ENCODE measurements at regions not wholly inside any gene's neighbourhood (a gene's known extent, or its start where the extent isn't known, plus 50 kb on each side); places are given as distances from the start of the nearest gene placed in this dataset.

GRCh38 chr9:108765265-108765664 is 90.5 kb downstream of the ACTL7B start:
- ATAC-seq (ENCODE audit: low FRiP score), result no peak
- no peak for TF ChIP-seq CTCF (IDR thresholded peaks at IDR 0.05)
- no peak for DNase-seq (ENCODE audit: low spot score)

- ATAC-seq (ENCODE audit: low FRiP score) (no peak), DNase-seq (ENCODE audit: low spot score) (no peak)
- TF ChIP-seq CTCF (IDR thresholded peaks at IDR 0.05), result no peak
Observed at GRCh38 chr9:108762348-108763055, 93.3 kb downstream of the ACTL7B start.

GRCh38 chr9:108761655-108762347 is 94.0 kb downstream of the ACTL7B start:
- ATAC-seq (ENCODE audit: low FRiP score) (peak; percentile 71), DNase-seq (ENCODE audit: low spot score) (no peak)
- TF ChIP-seq CTCF (IDR thresholded peaks at IDR 0.05), result peak in 2 of 3 donors; percentile 40 to 82

- DNase-seq (ENCODE audit: low spot score) (no peak), ATAC-seq (ENCODE audit: low FRiP score) (no peak)
- no peak for TF ChIP-seq CTCF (IDR thresholded peaks at IDR 0.05)
Observed at GRCh38 chr9:108760841-108761240, 94.9 kb downstream of the ACTL7B start.

- ATAC-seq (ENCODE audit: low FRiP score), result no peak
- DNase-seq (ENCODE audit: low spot score), result no peak
- no peak for TF ChIP-seq CTCF (IDR thresholded peaks at IDR 0.05)
Observed at GRCh38 chr9:108759835-108760234, 96.0 kb downstream of the ACTL7B start.

- DNase-seq (ENCODE audit: low spot score), result no peak
- TF ChIP-seq CTCF (IDR thresholded peaks at IDR 0.05), result no peak
- no peak for ATAC-seq (ENCODE audit: low FRiP score)
Observed at GRCh38 chr9:108759399-108759798, 96.4 kb downstream of the ACTL7B start.
